ENCODE measurements at regions not wholly inside any gene's neighbourhood (a gene's known extent, or its start where the extent isn't known, plus 50 kb on each side); places are given as distances from the start of the nearest gene placed in this dataset.

GRCh38 chr7:148940702-148941597, 56.9 kb upstream of the EZH2 start (continued):
- peak; percentile 62 to 70 for TF ChIP-seq POLR2A (IDR thresholded peaks at IDR 0.05; ENCODE audit: insufficient read depth in 1 of 2, low read depth in 2 of 2, low read length in 2 of 2)
- no peak for TF ChIP-seq RBAK (CRISPR knock-in tag; IDR thresholded peaks at IDR 0.05)
- TF ChIP-seq ETV5 (CRISPR knock-in tag; IDR thresholded peaks at IDR 0.05; ENCODE audit: borderline replicate concordance) = peak; percentile 11; the same call in 1 of the 2 replicates
- peak; percentile 100 for TF ChIP-seq ASH2L (IDR thresholded peaks at IDR 0.05; ENCODE audit: insufficient read length, low read depth, low read length)
- TF ChIP-seq, protein P1, sequence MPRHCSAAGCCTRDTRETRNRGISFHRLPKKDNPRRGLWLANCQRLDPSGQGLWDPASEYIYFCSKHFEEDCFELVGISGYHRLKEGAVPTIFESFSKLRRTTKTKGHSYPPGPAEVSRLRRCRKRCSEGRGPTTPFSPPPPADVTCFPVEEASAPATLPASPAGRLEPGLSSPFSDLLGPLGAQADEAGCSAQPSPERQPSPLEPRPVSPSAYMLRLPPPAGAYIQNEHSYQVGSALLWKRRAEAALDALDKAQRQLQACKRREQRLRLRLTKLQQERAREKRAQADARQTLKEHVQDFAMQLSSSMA (CRISPR knock-in tag; IDR thresholded peaks at IDR 0.05) = no peak
- no peak for TF ChIP-seq NBN (conservative IDR thresholded peaks at IDR 0.05)
- TF ChIP-seq FOXA1 (IDR thresholded peaks at IDR 0.05) = no peak
- no peak for TF ChIP-seq FOXA1 (CRISPR knock-in tag; IDR thresholded peaks at IDR 0.05)
- TF ChIP-seq ZNF605 (CRISPR knock-in tag; IDR thresholded peaks at IDR 0.05) = peak; percentile 78; the same call in 1 of the 2 replicates
- TF ChIP-seq, protein P2, sequence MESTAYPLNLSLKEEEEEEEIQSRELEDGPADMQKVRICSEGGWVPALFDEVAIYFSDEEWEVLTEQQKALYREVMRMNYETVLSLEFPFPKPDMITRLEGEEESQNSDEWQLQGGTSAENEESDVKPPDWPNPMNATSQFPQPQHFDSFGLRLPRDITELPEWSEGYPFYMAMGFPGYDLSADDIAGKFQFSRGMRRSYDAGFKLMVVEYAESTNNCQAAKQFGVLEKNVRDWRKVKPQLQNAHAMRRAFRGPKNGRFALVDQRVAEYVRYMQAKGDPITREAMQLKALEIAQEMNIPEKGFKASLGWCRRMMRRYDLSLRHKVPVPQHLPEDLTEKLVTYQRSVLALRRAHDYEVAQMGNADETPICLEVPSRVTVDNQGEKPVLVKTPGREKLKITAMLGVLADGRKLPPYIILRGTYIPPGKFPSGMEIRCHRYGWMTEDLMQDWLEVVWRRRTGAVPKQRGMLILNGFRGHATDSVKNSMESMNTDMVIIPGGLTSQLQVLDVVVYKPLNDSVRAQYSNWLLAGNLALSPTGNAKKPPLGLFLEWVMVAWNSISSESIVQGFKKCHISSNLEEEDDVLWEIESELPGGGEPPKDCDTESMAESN (CRISPR knock-in tag; conservative IDR thresholded peaks at IDR 0.05) = no peak
- TF ChIP-seq ZNF232 (CRISPR knock-in tag; IDR thresholded peaks at IDR 0.05; ENCODE audit: borderline replicate concordance) = peak; percentile 79; the same call in 1 of the 2 replicates
- peak; percentile 53; the same call in 1 of the 2 replicates for TF ChIP-seq MTA1 (CRISPR knock-in tag; IDR thresholded peaks at IDR 0.05; ENCODE audit: borderline replicate concordance)
- TF ChIP-seq CBX5 (CRISPR knock-in tag; IDR thresholded peaks at IDR 0.05; ENCODE audit: borderline replicate concordance) = peak; percentile 18; the same call in 1 of the 2 replicates
- no peak for TF ChIP-seq ZSCAN25 (CRISPR knock-in tag; IDR thresholded peaks at IDR 0.05)
- peak; percentile 90 for TF ChIP-seq SALL1 (CRISPR knock-in tag; IDR thresholded peaks at IDR 0.05)
- TF ChIP-seq GABPA (IDR thresholded peaks at IDR 0.05; ENCODE audit: low read depth, low read length) = no peak
- TF ChIP-seq GABPA (CRISPR knock-in tag; IDR thresholded peaks at IDR 0.05; ENCODE audit: low read depth) = peak; percentile 24; the same call in 1 of the 2 replicates
- TF ChIP-seq, protein P3, sequence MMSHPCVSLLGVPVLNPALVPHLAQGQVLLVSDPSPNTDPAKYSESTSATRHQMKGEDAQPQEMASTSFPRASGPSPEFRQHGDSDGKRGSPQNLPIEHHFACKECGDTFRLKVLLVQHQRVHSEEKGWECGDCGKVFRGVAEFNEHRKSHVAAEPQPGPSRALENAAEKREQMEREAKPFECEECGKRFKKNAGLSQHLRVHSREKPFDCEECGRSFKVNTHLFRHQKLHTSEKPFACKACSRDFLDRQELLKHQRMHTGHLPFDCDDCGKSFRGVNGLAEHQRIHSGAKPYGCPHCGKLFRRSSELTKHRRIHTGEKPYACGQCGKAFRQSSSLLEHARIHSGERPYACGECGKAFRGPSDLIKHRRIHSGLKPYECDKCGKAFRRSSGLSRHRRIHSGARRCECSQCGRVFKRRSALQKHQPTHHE (CRISPR knock-in tag; IDR thresholded peaks at IDR 0.05; ENCODE audit: borderline replicate concordance) = no peak
- no peak for TF ChIP-seq HOXA9 (CRISPR knock-in tag; IDR thresholded peaks at IDR 0.05; ENCODE audit: borderline replicate concordance)
- no peak for TF ChIP-seq ZNF720 (CRISPR knock-in tag; IDR thresholded peaks at IDR 0.05)
- no peak for TF ChIP-seq ZNF652 (CRISPR knock-in tag; IDR thresholded peaks at IDR 0.05; ENCODE audit: borderline replicate concordance, low read depth)
- peak; percentile 73 for TF ChIP-seq POLR2AphosphoS5 (IDR thresholded peaks at IDR 0.05; ENCODE audit: low read depth, low read length)
- TF ChIP-seq CENPX (CRISPR knock-in tag; IDR thresholded peaks at IDR 0.05) = no peak
- peak; percentile 96 for TF ChIP-seq ZNF24 (IDR thresholded peaks at IDR 0.05)
- TF ChIP-seq RBFOX2 (IDR thresholded peaks at IDR 0.05; ENCODE audit: low read depth, low read length) = peak; percentile 80
- peak; percentile 42; the same call in 1 of the 2 replicates for TF ChIP-seq ELF3 (CRISPR knock-in tag; IDR thresholded peaks at IDR 0.05)
- TF ChIP-seq, protein P4, sequence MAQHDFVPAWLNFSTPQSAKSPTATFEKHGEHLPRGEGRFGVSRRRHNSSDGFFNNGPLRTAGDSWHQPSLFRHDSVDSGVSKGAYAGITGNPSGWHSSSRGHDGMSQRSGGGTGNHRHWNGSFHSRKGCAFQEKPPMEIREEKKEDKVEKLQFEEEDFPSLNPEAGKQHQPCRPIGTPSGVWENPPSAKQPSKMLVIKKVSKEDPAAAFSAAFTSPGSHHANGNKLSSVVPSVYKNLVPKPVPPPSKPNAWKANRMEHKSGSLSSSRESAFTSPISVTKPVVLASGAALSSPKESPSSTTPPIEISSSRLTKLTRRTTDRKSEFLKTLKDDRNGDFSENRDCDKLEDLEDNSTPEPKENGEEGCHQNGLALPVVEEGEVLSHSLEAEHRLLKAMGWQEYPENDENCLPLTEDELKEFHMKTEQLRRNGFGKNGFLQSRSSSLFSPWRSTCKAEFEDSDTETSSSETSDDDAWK (CRISPR knock-in tag; IDR thresholded peaks at IDR 0.05) = no peak
- TF ChIP-seq TCF7 (IDR thresholded peaks at IDR 0.05; ENCODE audit: low read depth) = no peak
